CD4-positive, alpha-beta T cell treated with Interleukin-17A for 4 hours (primary cell): ENCODE measurements at regions not wholly inside any gene's neighbourhood (a gene's known extent, or its start where the extent isn't known, plus 50 kb on each side); places are given as distances from the start of the nearest gene placed in this dataset.

Experiments used
- DNase-seq: peaks from one replicate; pipeline ENCODE4 v3.0.0-alpha.2; 2020; ENCODE audit warnings: mixed read lengths

GRCh38 chr2:4618141-4618540 is 914.8 kb downstream of the DCDC2C start:
- DNase-seq = no peak

- DNase-seq = no peak
Measured at GRCh38 chr2:4618630-4619228, 915.4 kb downstream of the DCDC2C start.

GRCh38 chr2:4628998-4629501 is 925.7 kb downstream of the DCDC2C start:
- DNase-seq = no peak

- DNase-seq = no peak
Measured at GRCh38 chr2:4635289-4635688, 931.9 kb downstream of the DCDC2C start.

GRCh38 chr2:4653991-4654390 is 950.6 kb downstream of the DCDC2C start:
- no peak for DNase-seq

- no peak for DNase-seq
Measured at GRCh38 chr2:4656326-4656725, 953.0 kb downstream of the DCDC2C start.

GRCh38 chr2:4662161-4662779 is 958.9 kb downstream of the DCDC2C start:
- DNase-seq = no peak

GRCh38 chr2:4668381-4668780 is 965.0 kb downstream of the DCDC2C start:
- no peak for DNase-seq

GRCh38 chr2:4670331-4670730 is 967.0 kb downstream of the DCDC2C start:
- no peak for DNase-seq

GRCh38 chr2:4673025-4673489 is 969.7 kb downstream of the DCDC2C start:
- no peak for DNase-seq

GRCh38 chr2:4674007-4674406 is 970.6 kb downstream of the DCDC2C start:
- DNase-seq = peak; percentile 23

- DNase-seq = no peak
Measured at GRCh38 chr2:4675295-4675694, 971.9 kb downstream of the DCDC2C start.

- no peak for DNase-seq
Measured at GRCh38 chr2:4678927-4679326, 975.6 kb downstream of the DCDC2C start.

- no peak for DNase-seq
Measured at GRCh38 chr2:4679391-4679790, 976.0 kb downstream of the DCDC2C start.

GRCh38 chr2:4684921-4685320 is 981.5 kb downstream of the DCDC2C start:
- no peak for DNase-seq

- DNase-seq = no peak
Measured at GRCh38 chr2:4690913-4691312, 987.5 kb downstream of the DCDC2C start.

- no peak for DNase-seq
Measured at GRCh38 chr2:4693266-4693665, 989.9 kb downstream of the DCDC2C start.

- DNase-seq = no peak
Measured at GRCh38 chr2:4695281-4695861, 992.0 kb downstream of the DCDC2C start.

GRCh38 chr2:4715065-4715464 is 977.1 kb upstream of the SOX11 start:
- DNase-seq = no peak

- DNase-seq = no peak
Measured at GRCh38 chr2:4718777-4719176, 973.4 kb upstream of the SOX11 start.

- no peak for DNase-seq
Measured at GRCh38 chr2:4725618-4726017, 966.6 kb upstream of the SOX11 start.

GRCh38 chr2:4732560-4732959 is 959.6 kb upstream of the SOX11 start:
- DNase-seq = no peak

GRCh38 chr2:4745056-4745991 is 946.9 kb upstream of the SOX11 start:
- no peak for DNase-seq
